GM18499 (cell line): ENCODE measurements at regions not wholly inside any gene's neighbourhood (a gene's known extent, or its start where the extent isn't known, plus 50 kb on each side); places are given as distances from the start of the nearest gene placed in this dataset.
"Not testable (repeated sequence)": the region's sequence is repeated elsewhere in the genome, so short reads cannot be mapped to it uniquely, and the experiment has no call there.

ENCODE experiments used
- ATAC-seq: cut with Tn5 transposase; IDR thresholded peaks from one replicate; pipeline ENCODE4 v1.9.1; 2021; ENCODE audit warnings: moderate number of reproducible peaks; ENCODE audit not compliant: insufficient read depth, unreplicated experiment

- ATAC-seq = no peak
These were observed 465.0 kb downstream of the SUCLG1 start for GRCh38 chr2:83993873-83994632.

- no peak for ATAC-seq
These were observed 467.1 kb downstream of the SUCLG1 start for GRCh38 chr2:83991992-83992391.

- ATAC-seq = no peak
These were observed 468.4 kb downstream of the SUCLG1 start for GRCh38 chr2:83990636-83991035.

- ATAC-seq = not testable (repeated sequence)
These were observed 482.5 kb downstream of the SUCLG1 start for GRCh38 chr2:83976628-83977027.

GRCh38 chr2:83972128-83972527 lies 487.0 kb downstream of the SUCLG1 start:
- ATAC-seq = no peak

- no peak for ATAC-seq
These were observed 487.5 kb downstream of the SUCLG1 start for GRCh38 chr2:83971547-83971946.

GRCh38 chr2:83970217-83970929 lies 488.7 kb downstream of the SUCLG1 start:
- no peak for ATAC-seq

GRCh38 chr2:83969085-83969484 lies 490.0 kb downstream of the SUCLG1 start:
- no peak for ATAC-seq

GRCh38 chr2:83967854-83968253 lies 491.2 kb downstream of the SUCLG1 start:
- ATAC-seq = no peak

- not testable (repeated sequence) for ATAC-seq
These were observed 492.1 kb downstream of the SUCLG1 start for GRCh38 chr2:83966946-83967345.

GRCh38 chr2:83961512-83961911 lies 497.6 kb downstream of the SUCLG1 start:
- ATAC-seq = no peak

- ATAC-seq = no peak
These were observed 498.7 kb downstream of the SUCLG1 start for GRCh38 chr2:83960371-83960770.

GRCh38 chr2:83959266-83959665 lies 499.8 kb downstream of the SUCLG1 start:
- no peak for ATAC-seq

- no peak for ATAC-seq
These were observed 502.1 kb downstream of the SUCLG1 start for GRCh38 chr2:83956991-83957390.

- ATAC-seq = no peak
These were observed 505.4 kb downstream of the SUCLG1 start for GRCh38 chr2:83953697-83954096.

GRCh38 chr2:83951378-83951947 lies 507.6 kb downstream of the SUCLG1 start:
- ATAC-seq = no peak

- no peak for ATAC-seq
These were observed 509.7 kb downstream of the SUCLG1 start for GRCh38 chr2:83949361-83949760.

GRCh38 chr2:83944191-83944590 lies 514.9 kb downstream of the SUCLG1 start:
- ATAC-seq = no peak

GRCh38 chr2:83943265-83943664 lies 515.8 kb downstream of the SUCLG1 start:
- ATAC-seq = no peak

GRCh38 chr2:83941886-83942285 lies 517.2 kb downstream of the SUCLG1 start:
- no peak for ATAC-seq

GRCh38 chr2:83933749-83934148 lies 525.3 kb downstream of the SUCLG1 start:
- ATAC-seq = no peak
